K562 (cell line): ENCODE measurements at regions not wholly inside any gene's neighbourhood (a gene's known extent, or its start where the extent isn't known, plus 50 kb on each side); places are given as distances from the start of the nearest gene placed in this dataset.

Experiments used
- ATF3 ChIP-seq, 2 experiments: fragments of 450-650 bp in 1 of 2; sonication (generic) in 1 of 2; formaldehyde crosslinking in 1 of 2; IDR thresholded peaks in 1 of 2; conservative IDR thresholded peaks in 1 of 2; 2 replicates each; pipeline versions ENCODE4 v1.6.1 to v1.8.1; 2016 to 2023; ENCODE audit warnings: mild to moderate bottlenecking in 2 of 2, moderate library complexity in 2 of 2, inconsistent platforms in 1 of 2, missing genetic modification reagents in 1 of 2
- BRCA1 ChIP-seq, 2 experiments: fragments of 450-650 bp in 1 of 2; sonication (generic) in 1 of 2; formaldehyde crosslinking in 1 of 2; IDR thresholded peaks; 2 replicates each; pipeline versions ENCODE4 v1.5.0 to v1.6.1; 2017 to 2020; ENCODE audit warnings: mild to moderate bottlenecking in 1 of 2, missing genetic modification reagents in 1 of 2
- CTCF ChIP-seq, 3 experiments: IDR thresholded peaks in 2 of 3; conservative IDR thresholded peaks in 1 of 3; 2 replicates each; pipeline ENCODE4 v1.5.1; 2011 to 2012; ENCODE audit warnings: low read length in 3 of 3, mild to moderate bottlenecking in 3 of 3, control low read depth in 2 of 3, improper control_type of control experiment in 1 of 3, inconsistent platforms in 1 of 3, low read depth in 1 of 3, mixed read lengths in 1 of 3, moderate library complexity in 1 of 3; ENCODE audit not compliant: insufficient read depth in 2 of 3
- EP300 ChIP-seq: IDR thresholded peaks from 2 replicates; pipeline ENCODE4 v1.6.1; 2012; ENCODE audit warnings: low read length, improper control_type of control experiment
- ETV6 ChIP-seq, 3 experiments: fragments of 150-350 bp in 1 of 3; sonication (generic) in 1 of 3; formaldehyde crosslinking in 1 of 3; IDR thresholded peaks; 2 replicates each; pipeline versions ENCODE4 v1.6.1 to v1.8.0; 2014 to 2022; ENCODE audit warnings: borderline replicate concordance in 2 of 3, low read depth in 2 of 3, antibody characterized with exemption in 1 of 3, low read length in 1 of 3, mild to moderate bottlenecking in 1 of 3, missing genetic modification reagents in 1 of 3
- FOS ChIP-seq: IDR thresholded peaks from 3 replicates; pipeline ENCODE4 v1.6.1; 2011; ENCODE audit not compliant: insufficient read length; ENCODE audit errors: extremely low read depth
- FOSL1 ChIP-seq: fragments of 200-800 bp; sonication (Bioruptor generic); conservative IDR thresholded peaks from 2 replicates; pipeline ENCODE4 v1.6.1; 2016; ENCODE audit warnings: missing genetic modification characterization, missing compliant biosample characterization
- MXI1 ChIP-seq: IDR thresholded peaks from 2 replicates; pipeline ENCODE4 v1.6.1; 2011; ENCODE audit warnings: low read depth, mild to moderate bottlenecking, improper control_type of control experiment, low read length
- MYBL2 ChIP-seq, 2 experiments: fragments of 450-650 bp in 1 of 2; sonication (generic) in 1 of 2; formaldehyde crosslinking in 1 of 2; IDR thresholded peaks; 2 replicates each; pipeline versions ENCODE4 v1.6.1 to v1.8.1; 2017 to 2022; ENCODE audit warnings: borderline replicate concordance in 1 of 2, inconsistent platforms in 1 of 2, low read depth in 1 of 2, mild to moderate bottlenecking in 1 of 2, missing genetic modification reagents in 1 of 2, moderate library complexity in 1 of 2
- NFIX ChIP-seq: fragments of 250-450 bp; sonication (Bioruptor Pico); IDR thresholded peaks from 2 replicates; pipeline ENCODE4 v1.4.0; 2020; ENCODE audit warnings: low read depth, mild to moderate bottlenecking, moderate library complexity
- SRSF3 ChIP-seq: fragments of 200-400 bp; formaldehyde crosslinking; IDR thresholded peaks from 2 replicates; pipeline ENCODE4 v1.6.1; 2016; ENCODE audit warnings: mild to moderate bottlenecking, low read length, moderate library complexity; ENCODE audit not compliant: insufficient read depth
- ZKSCAN8 ChIP-seq: fragments of 200-800 bp; sonication (Bioruptor generic); IDR thresholded peaks from 2 replicates; pipeline ENCODE4 v1.6.1; 2016; ENCODE audit warnings: missing genetic modification characterization, missing compliant biosample characterization
- ZNF639 ChIP-seq, 2 experiments: fragments of 200-800 bp in 1 of 2; sonication (Bioruptor generic) in 1 of 2; sonication (generic) in 1 of 2; formaldehyde crosslinking in 1 of 2; IDR thresholded peaks in 1 of 2; conservative IDR thresholded peaks in 1 of 2; 2 replicates each; pipeline versions ENCODE4 v1.5.0 to v1.6.1; 2016 to 2020; ENCODE audit warnings: missing compliant biosample characterization in 1 of 2, missing genetic modification characterization in 1 of 2, missing genetic modification reagents in 1 of 2

GRCh38 chrX:27039332-27039731 is 423.8 kb downstream of the PPP4R3C start:
- TF ChIP-seq CTCF (IDR thresholded peaks at IDR 0.05 in 2 of 3, conservative IDR thresholded peaks at IDR 0.05 in 1 of 3; ENCODE audit: insufficient read depth in 2 of 3, low read depth in 1 of 3, low read length in 3 of 3) (no peak), ATF3 (IDR thresholded peaks at IDR 0.05) (no peak), ATF3 (CRISPR knock-in tag; conservative IDR thresholded peaks at IDR 0.05) (no peak), NFIX (CRISPR knock-in tag) (no peak), FOS (no peak), ZKSCAN8 (CRISPR knock-in tag) (no peak), ETV6 (IDR thresholded peaks at IDR 0.05; ENCODE audit: borderline replicate concordance in 1 of 2, low read depth in 2 of 2, low read length in 1 of 2) (no peak), ETV6 (CRISPR knock-in tag; IDR thresholded peaks at IDR 0.05; ENCODE audit: borderline replicate concordance) (no peak), MYBL2 (IDR thresholded peaks at IDR 0.05; ENCODE audit: low read depth) (no peak), MYBL2 (CRISPR knock-in tag; IDR thresholded peaks at IDR 0.05; ENCODE audit: borderline replicate concordance) (no peak), ZNF639 (CRISPR knock-in tag; conservative IDR thresholded peaks at IDR 0.05 in 1 of 2, IDR thresholded peaks at IDR 0.05 in 1 of 2) (no peak), SRSF3 (no peak), MXI1 (no peak), EP300 (no peak), FOSL1 (tag) (no peak), BRCA1 (IDR thresholded peaks at IDR 0.05) (no peak), BRCA1 (CRISPR knock-in tag; IDR thresholded peaks at IDR 0.05) (no peak)
